ENCODE measurements at regions not wholly inside any gene's neighbourhood (a gene's known extent, or its start where the extent isn't known, plus 50 kb on each side); places are given as distances from the start of the nearest gene placed in this dataset.

GRCh38 chr4:188869581-188869980 is 730.3 kb downstream of the TRIML1 start:
- no peaks in the 10 kb centered on the region for H3K79me2 ChIP-seq (ENCODE audit: low read length)
- H3K27ac ChIP-seq (ENCODE audit: low read length): no peak overlapping the region
- ATAC-seq: no peak
- no peaks in the 10 kb centered on the region for H4K20me1 ChIP-seq (ENCODE audit: low read length)
- H2AFZ ChIP-seq (ENCODE audit: low read length): no peak overlapping the region
- no peak overlapping the region for H3K4me3 ChIP-seq (ENCODE audit: low read length)
- DNase-seq: no peak
- no peak overlapping the region for H3K9ac ChIP-seq (ENCODE audit: low read length)
- H3K4me1 ChIP-seq (ENCODE audit: insufficient read depth, low read length): no peaks in the 10 kb centered on the region
- ChIA-PET CTCF (no interaction called here), POLR2A (ENCODE audit: unreplicated experiment) (no interaction called here)
- H3K9me3 ChIP-seq (ENCODE audit: low read length): no peaks in the 10 kb centered on the region
- H3K27me3 ChIP-seq (ENCODE audit: low read length): no peaks in the 10 kb centered on the region
- TF ChIP-seq EZH2phosphoT487 (IDR thresholded peaks at IDR 0.05; ENCODE audit: borderline replicate concordance, low read length) (no peak), CTCF (conservative IDR thresholded peaks at IDR 0.05; ENCODE audit: low read depth, low read length) (no peak), EZH2 (IDR thresholded peaks at IDR 0.05; ENCODE audit: low read length, unreplicated experiment) (no peak)
- no peaks in the 10 kb centered on the region for H3K36me3 ChIP-seq (ENCODE audit: low read depth, low read length)
- no peak overlapping the region for H3K4me2 ChIP-seq (ENCODE audit: low read length)
- H3F3A ChIP-seq (ENCODE audit: low read length, unreplicated experiment): no peaks in the 10 kb centered on the region
- H3K9me2 ChIP-seq (replicated peaks; ENCODE audit: low read length): no peaks in the 10 kb centered on the region
- intact Hi-C loops (cut with micrococcal nuclease): no loop called here
- BruUV-seq (replicated peaks): no TSS peak

GRCh38 chr4:188872809-188873208 is 733.6 kb downstream of the TRIML1 start:
- intact Hi-C loops (cut with micrococcal nuclease): no loop called here
- H4K20me1 ChIP-seq (ENCODE audit: low read length): no peaks in the 10 kb centered on the region
- ATAC-seq: no peak
- BruUV-seq (replicated peaks): no TSS peak
- H3K79me2 ChIP-seq (ENCODE audit: low read length): no peaks in the 10 kb centered on the region
- H3K27me3 ChIP-seq (ENCODE audit: low read length): no peaks in the 10 kb centered on the region
- no peak for TF ChIP-seq EZH2phosphoT487 (IDR thresholded peaks at IDR 0.05; ENCODE audit: borderline replicate concordance, low read length)
- no peak for TF ChIP-seq CTCF (conservative IDR thresholded peaks at IDR 0.05; ENCODE audit: low read depth, low read length)
- TF ChIP-seq EZH2 (IDR thresholded peaks at IDR 0.05; ENCODE audit: low read length, unreplicated experiment): no peak
- no peaks in the 10 kb centered on the region for H3K36me3 ChIP-seq (ENCODE audit: low read depth, low read length)
- no peak overlapping the region for H3K4me3 ChIP-seq (ENCODE audit: low read length)
- no peaks in the 10 kb centered on the region for H3K4me1 ChIP-seq (ENCODE audit: insufficient read depth, low read length)
- no peak overlapping the region for H3K27ac ChIP-seq (ENCODE audit: low read length)
- CTCF ChIA-PET: no interaction called here
- no peak overlapping the region for H2AFZ ChIP-seq (ENCODE audit: low read length)
- H3K9ac ChIP-seq (ENCODE audit: low read length): no peak overlapping the region
- H3F3A ChIP-seq (ENCODE audit: low read length, unreplicated experiment): no peaks in the 10 kb centered on the region
- H3K9me2 ChIP-seq (replicated peaks; ENCODE audit: low read length): no peaks in the 10 kb centered on the region
- POLR2A ChIA-PET (ENCODE audit: unreplicated experiment): no interaction called here
- no peak for DNase-seq
- no peaks in the 10 kb centered on the region for H3K9me3 ChIP-seq (ENCODE audit: low read length)
- no peak overlapping the region for H3K4me2 ChIP-seq (ENCODE audit: low read length)

GRCh38 chr4:188876881-188877280 is 737.6 kb downstream of the TRIML1 start:
- H3K36me3 ChIP-seq (ENCODE audit: low read depth, low read length): no peaks in the 10 kb centered on the region
- no peaks in the 10 kb centered on the region for H3K27me3 ChIP-seq (ENCODE audit: low read length)
- H3K4me2 ChIP-seq (ENCODE audit: low read length): no peak overlapping the region
- intact Hi-C loops (cut with micrococcal nuclease): no loop called here
- no peaks in the 10 kb centered on the region for H3K9me2 ChIP-seq (replicated peaks; ENCODE audit: low read length)
- no TSS peak for BruUV-seq (replicated peaks)
- H3K27ac ChIP-seq (ENCODE audit: low read length): no peak overlapping the region
- no peaks in the 10 kb centered on the region for H3F3A ChIP-seq (ENCODE audit: low read length, unreplicated experiment)
- ChIA-PET POLR2A (ENCODE audit: unreplicated experiment) (no interaction called here), CTCF (no interaction called here)
- DNase-seq: no peak
- no peak for ATAC-seq
- no peaks in the 10 kb centered on the region for H4K20me1 ChIP-seq (ENCODE audit: low read length)
- no peak overlapping the region for H2AFZ ChIP-seq (ENCODE audit: low read length)
- no peak overlapping the region for H3K9ac ChIP-seq (ENCODE audit: low read length)
- no peaks in the 10 kb centered on the region for H3K79me2 ChIP-seq (ENCODE audit: low read length)
- H3K4me1 ChIP-seq (ENCODE audit: insufficient read depth, low read length): no peaks in the 10 kb centered on the region
- TF ChIP-seq EZH2 (IDR thresholded peaks at IDR 0.05; ENCODE audit: low read length, unreplicated experiment) (no peak), CTCF (conservative IDR thresholded peaks at IDR 0.05; ENCODE audit: low read depth, low read length) (no peak), EZH2phosphoT487 (IDR thresholded peaks at IDR 0.05; ENCODE audit: borderline replicate concordance, low read length) (no peak)
- no peak overlapping the region for H3K4me3 ChIP-seq (ENCODE audit: low read length)
- no peaks in the 10 kb centered on the region for H3K9me3 ChIP-seq (ENCODE audit: low read length)

Measured in PC-3 (cell line).